Esophagus muscularis mucosa (tissue), 2 donors: ENCODE measurements at regions not wholly inside any gene's neighbourhood (a gene's known extent, or its start where the extent isn't known, plus 50 kb on each side); places are given as distances from the start of the nearest gene placed in this dataset.

Experiments
- EP300 ChIP-seq: sonication (generic); formaldehyde crosslinking; IDR thresholded peaks from one replicate; pipeline ENCODE4 v1.6.1; 2017; ENCODE audit warnings: antibody characterized with exemption
- POLR2A ChIP-seq: fragments of 450-650 bp; IDR thresholded peaks from one replicate; pipeline ENCODE4 v1.6.1; 2017; ENCODE audit warnings: antibody characterized with exemption, moderate library complexity, mild to moderate bottlenecking, low read depth

DNA sequence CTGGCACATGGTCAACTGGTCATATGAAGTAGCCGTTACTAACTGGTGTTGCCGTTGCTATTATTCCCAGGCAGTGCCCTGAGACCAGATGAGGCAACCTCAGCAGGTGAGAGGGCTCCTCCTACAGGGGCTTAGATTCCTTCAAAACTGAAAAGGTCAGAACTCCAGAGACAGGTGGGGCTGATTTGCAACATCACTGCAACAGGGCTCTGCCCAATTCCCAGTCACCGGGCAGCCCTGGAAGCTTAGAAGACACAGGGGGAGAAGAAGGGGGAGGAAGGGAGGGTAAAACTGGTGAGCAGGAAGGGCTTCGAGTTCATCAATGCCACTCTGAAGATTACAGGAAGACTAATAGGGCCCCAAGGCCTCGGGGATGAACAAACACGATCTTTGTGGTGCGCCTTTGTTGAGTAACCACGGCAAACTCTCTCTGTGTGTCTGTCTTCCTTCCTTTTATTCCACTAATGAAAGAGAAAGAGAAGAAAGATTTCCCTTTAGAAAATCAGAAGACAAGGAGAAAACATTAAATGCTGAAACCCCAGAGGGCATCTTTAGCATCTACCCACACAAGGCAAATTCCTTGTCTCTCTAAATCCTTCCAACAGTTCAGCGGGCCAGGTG is 749.1 kb upstream of the TBX3 start:
- TF ChIP-seq POLR2A = no peak
- no peak for TF ChIP-seq EP300
